OCI-M1 (cell line): ENCODE measurements at regions not wholly inside any gene's neighbourhood (a gene's known extent, or its start where the extent isn't known, plus 50 kb on each side); places are given as distances from the start of the nearest gene placed in this dataset.

Experiments used
- DNase-seq: peaks from one replicate; lab custom pipeline; 2025; lab: John Stamatoyannopoulos, UW

DNA sequence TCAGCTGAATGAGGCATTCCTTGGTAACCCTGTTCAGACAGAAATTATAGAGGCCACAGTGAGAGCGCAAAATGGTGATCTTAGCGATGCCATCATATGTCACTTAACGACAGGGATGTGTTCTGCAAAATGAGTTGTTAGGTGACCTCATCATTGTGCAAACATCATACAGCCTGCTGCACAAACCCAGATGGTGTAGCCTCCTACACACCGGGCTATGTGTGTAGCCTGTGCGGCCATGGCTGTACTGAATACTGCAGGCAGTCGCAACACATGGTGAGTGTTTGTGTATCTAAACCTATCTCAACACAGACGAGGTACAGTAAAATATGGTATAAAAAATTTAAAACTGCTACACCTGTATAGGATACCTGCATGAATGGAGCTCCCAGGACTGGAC is 234.1 kb upstream of the PMEPA1 start:
- no peak for DNase-seq

DNA sequence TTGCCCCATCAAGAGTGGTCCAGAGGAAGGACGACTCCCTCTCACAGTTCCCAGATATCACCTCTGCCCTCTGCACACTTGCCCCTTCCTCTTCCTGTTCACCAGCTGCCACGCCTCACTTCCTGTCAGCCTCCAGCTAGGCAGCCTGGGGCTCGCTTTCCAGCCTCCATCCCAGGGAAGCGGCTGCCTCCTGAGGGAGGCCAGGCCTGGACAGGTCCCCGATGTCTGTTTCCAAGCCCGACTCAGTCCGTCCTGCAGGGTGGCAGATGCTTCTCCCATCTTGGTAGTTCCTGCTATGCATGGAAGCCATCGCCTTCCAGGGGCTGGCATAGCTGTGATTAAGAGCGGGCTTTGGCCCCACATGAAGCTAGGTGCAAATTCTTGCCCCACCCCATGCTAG is 233.5 kb upstream of the PMEPA1 start:
- DNase-seq, result no peak

DNA sequence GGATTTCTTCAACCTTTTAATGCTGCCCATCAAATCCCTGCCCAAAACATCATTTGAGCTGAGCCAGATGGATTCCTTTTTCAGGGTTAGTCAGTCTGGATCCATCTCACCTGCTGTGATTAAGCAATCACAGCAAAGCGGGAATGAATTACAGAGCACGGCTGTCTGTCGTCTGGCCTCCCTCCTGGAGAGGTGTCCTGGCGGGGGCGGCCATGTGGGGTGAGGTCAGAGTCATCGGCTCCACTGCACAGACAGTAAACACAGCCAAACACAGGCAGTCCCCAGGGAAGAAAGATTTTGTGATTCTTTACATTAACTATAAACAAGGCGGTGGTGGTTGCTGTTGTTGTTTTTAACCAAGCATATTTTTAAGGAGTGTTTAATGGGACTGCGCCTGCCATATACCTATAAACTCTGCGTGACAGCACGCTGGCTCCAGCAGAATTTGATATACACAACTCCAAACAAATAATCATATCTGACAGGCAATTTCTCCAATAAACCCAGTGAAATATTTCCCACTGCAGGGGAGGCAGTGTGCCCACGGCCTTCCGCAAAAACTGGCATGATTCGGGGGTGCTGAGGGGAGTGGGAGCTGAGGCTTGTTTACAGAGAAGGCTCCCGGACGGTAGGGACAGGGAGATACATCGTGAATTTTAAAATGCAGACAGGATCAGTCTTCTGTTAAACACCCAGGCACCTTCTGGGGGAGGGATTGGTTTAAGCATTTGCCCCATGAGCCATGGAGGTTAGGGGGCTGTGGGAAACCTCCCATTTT is 232.0 kb upstream of the PMEPA1 start:
- no peak for DNase-seq

DNA sequence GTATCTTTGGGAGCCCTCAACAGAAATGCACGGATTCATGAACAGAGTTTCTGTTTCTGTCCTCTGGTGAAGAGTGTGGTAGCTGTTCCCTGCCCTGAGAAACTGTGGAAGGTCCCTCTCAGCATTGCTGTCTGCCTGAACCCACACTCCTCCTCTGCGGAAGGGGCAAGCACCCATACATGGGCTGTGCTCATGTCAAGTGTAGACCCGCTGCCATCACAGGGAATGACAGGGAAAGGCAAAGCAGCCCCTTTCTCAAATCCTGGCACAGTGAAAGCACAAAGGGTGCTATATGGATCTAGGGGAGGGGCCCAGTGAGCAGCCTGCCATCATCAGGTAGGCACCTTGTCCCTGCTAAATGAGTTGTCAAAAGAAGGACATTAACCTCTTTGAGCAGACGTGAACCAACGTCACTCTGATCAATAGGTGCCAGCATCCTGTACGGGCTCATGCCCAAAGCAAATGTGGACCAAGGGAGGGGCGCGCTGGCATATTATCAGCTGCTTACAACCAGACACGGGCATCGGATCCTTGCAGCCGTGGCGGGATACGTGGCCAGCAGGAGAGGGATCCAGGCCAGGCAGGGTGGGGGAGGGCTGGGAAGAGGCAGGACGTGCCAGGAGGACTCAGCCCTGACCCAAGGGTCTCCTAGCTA is 231.2 kb upstream of the PMEPA1 start:
- no peak for DNase-seq

DNA sequence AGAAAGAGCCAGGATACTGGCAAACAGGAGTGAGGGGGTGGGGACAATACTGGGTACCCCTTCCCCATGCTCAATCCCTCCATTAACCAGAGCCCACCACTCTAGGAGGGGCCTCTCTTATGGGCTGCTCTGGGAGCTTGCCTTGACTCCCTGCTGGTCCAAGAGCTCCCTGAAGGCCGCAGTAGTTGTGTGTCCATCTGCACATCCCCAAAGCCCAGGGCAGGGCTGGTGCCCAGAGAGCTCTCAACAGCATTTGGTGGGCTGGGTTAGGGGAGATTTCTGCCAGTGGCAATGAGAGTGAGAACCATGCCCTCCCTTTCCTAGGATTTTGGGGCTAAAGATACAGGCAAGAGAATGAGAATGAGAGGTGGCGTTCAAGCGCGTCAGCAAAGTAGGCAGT is 230.6 kb upstream of the PMEPA1 start:
- no peak for DNase-seq

DNA sequence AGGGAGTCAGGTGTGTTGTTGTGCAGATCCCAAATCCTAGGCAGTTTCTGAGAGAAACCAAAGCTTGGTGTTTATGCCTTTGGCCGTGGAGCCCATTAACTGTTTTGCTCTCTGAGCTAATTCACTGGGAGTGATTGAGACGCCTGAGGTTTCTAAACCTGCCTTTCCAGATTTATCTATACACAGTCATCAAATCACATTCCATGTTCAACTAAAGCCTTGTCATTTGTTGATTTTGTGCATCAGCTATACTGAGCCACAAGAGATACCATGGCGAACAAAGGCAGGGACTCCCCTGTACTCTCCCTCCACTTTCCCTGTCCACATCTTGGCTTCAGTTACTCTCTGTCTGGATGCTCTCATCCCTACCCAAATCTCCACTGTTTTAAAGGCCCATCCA is 229.7 kb upstream of the PMEPA1 start:
- no peak for DNase-seq

DNA sequence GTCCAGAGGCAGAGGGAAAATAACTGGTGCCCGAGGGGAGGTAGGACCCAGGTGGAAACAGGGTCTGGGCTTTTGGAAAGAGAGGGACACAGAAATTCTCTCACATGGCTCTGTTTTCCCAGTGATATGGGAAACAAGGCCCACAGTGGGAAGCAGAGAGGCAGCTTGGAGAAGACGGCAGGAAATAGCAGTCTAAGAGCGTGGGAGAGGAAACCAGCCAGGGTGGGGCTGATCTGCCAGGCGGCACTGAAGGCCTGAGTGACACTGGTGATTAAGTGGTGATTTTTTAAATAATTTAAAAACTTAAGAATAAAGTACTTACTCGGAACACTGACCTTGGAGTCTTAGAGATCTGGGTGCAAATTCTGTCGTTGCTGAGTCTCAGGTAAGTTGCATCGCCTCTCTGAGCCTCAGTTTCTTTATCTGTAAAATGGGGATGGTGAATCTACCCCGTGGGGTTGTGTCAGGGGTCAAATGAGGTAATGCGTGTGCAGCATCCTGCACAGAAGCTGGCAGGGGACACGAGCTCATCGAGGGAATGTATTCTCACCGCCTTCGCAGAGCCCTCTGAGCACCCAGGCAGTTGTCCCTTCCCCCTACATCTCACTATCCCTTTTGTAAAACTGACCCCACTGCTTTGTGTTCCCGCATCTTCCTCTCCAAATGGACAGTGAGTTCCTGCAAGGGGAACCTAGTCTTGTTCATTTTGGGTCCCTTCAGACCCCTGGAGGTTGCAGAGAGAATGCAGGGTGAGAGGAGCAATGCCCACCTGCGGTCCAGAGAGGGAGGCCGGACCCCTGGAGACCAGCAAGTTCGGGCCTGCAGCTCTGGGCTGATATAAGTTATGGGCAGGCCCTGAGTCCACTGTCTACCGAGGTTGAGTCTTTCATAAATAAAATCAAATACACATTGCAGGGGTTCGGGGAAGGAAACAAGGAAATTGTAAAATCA is 228.6 kb upstream of the PMEPA1 start:
- no peak for DNase-seq

DNA sequence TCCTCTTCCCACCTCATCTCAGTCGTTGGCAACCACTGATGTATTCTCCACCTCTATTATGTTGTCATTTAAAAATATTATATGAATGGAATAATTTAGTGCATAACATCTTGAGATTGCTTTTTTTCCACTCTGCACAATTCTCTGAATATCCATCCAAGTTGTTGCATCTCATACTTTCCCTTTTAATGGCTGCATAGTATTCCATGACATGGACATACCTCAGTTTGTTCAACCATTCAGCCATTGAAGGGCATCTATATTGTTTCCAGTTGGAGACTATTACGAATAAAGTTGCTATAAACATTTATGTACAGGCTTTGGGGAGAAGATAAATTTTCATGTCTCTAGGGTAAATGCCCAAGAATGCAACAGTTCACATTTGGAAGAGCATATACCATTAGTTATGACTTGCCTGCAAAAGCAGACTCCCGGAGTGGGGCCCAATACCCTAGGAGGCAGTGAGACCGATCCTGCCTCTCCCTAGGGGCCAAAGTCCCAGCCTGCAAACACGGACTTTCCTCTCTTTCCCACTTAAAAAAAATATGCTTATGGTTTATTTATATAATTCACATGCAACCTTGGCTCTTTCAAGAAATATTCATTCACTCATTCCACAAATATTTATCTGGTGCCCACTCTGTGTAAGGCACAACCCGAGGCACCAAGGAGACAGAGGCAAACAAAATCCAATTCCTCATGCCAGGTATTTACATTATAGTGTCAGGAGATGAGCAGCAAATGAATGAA is 227.0 kb upstream of the PMEPA1 start:
- no peak for DNase-seq

DNA sequence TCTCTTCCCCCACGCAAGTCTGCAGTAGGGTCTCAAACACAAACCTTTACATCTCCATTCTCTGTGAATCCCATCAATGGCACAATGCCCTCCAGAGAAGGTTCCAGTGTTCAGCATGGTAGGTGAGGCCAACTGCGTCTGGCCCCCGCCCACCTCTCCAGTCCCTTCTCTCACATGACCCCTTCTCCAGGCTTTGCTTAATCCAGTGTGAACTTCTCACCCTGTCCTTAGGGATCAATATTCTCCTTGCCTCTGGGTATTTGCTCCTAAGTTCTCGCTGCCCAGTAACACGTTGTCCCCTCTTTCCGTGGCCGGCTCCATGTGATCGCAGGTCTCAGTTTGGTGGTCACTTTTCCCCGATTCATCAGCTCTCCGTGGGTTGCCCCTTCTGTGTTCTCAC is 225.1 kb upstream of the PMEPA1 start:
- no peak for DNase-seq

DNA sequence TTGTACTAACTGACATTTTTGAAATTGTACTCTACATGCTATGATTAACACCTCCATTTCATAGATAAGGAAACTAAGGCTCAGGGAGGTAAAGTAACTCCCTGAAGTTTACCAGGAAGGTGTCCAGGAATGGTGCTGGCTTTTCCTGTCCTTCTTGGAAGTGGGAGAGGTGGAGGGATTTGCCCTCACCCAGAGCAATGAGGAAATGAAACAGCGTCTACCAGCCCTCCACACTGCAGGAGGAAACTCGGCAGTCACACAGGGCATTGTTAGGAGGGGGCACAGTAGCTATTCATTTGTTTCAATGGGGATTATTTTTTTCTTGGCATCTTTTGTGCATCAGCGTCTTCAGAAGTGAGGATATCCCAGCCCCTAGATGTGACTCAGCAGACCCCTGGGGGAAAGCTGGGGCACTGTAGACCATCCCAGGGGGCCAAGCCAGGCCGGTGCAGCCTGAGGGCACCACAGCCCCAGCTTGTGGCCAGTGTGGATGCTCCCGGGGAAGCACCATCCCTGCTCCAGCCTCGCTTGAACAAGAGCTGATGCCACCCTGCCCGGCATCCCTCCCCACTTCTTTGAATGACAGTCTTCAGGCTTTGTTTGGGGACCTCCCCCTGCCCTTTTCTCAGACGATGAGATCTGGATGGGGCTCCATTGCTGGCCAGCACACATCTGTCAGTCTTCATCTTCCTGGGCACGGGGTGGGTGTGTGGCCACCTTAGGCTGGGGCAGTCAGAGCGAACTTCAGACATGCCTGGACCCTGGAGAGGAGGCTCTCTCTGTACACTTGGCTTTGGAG is 224.4 kb upstream of the PMEPA1 start:
- DNase-seq, result no peak

DNA sequence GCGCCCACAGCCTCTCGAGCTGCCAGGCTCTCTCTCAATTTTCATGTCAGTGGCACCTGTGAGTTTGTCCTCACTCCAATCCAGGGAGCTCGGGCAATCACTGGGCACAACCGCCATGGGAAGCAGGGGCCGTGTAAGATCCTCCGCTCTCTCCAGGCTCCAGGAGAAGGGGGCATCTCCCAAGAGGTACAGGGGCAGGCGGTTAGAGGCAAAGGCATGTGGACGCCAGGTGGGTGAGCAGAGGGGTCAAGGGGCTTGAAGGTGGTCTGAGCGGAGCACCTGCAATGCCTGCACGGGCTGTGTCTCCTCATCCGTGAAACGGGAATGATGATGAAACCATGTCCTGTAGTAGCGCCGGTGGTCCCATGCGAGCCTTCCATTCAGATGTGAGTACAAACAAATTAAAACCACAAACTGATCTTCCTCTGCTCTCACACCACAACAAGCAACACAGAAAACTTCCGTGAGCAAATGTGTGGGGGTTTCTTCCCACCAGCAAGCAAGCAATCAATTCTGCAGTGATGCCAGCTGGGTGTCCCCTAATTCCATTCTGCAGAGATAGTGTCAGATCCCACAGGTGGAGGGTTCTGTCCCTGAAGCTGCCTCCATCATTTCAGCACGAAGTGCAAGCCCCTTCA is 222.5 kb upstream of the PMEPA1 start:
- DNase-seq, result no peak

DNA sequence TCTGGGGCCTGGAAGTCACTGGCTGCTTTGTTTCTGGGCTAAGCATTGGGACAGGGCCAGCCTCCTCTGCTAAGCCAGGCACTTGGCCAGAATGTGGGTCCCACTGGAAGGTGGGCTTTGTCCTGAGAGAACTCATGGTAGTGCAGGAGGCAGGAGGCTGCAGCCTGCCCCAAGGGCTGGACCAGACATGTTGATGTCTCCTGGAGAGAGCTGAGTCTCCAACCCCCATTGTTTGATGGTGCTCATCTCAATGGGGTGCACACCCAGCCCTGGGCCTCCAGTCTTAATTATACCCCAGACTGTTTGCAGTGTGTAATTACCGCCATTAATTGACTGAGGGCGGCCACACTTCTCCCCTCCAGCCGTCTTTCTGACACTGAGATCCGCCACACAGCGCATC is 220.5 kb upstream of the PMEPA1 start:
- no peak for DNase-seq

DNA sequence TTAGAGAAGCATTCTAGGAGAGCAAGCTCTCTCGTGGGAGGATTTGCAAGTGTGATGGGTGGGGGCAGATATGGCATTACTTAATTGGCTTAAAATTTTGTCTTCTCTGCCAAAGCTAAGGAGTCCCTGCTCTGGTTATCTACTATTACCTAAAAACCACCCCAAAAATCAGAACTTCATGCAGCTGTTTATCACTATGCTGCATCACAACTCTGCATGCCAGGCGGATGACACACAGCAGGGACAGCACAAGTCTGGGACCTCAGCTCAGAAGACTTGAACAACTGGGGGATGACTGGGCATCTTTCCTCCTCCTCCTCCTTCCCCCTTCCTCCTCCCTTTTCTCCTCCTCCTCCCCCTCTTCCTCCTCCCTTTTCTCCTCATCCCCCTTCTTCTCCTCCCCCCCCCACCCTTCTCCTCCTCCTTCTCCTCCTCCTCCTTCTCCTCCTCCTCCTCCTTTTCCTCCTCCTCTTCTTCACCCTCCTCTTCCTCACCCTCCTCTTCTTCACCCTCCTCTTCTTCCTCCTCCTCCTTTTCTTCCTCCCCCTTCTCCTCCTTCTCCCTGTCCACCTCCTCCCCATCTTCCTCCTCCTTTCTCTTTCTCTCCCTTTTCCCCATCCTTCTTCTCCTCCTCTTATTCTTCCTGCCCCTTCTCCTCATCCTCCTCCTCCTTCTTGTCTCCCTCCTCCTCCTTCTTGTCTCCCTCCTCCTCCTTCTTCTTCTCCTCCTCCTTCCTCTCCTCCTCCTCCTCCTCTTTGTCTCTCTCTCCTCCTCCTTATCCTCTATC is 218.6 kb upstream of the PMEPA1 start:
- no peak for DNase-seq

DNA sequence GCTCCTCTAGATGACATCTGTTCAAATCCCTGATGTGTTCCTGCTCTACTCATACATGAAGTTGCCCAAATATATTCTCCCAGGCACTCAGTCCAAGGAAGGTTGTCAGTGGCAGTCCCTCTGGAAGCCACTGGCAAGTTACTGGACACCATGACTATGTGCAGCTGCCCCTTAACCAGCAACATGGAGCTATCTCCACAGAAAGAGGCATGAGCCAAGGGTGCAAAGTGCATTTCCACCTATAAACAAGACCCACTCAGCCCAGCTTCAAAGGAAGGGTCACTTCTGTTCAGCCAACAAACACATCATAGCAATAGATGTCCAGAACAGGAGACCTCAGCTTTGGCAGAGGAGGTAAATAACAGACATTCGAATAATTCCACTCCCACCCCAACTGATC is 217.6 kb upstream of the PMEPA1 start:
- no peak for DNase-seq

DNA sequence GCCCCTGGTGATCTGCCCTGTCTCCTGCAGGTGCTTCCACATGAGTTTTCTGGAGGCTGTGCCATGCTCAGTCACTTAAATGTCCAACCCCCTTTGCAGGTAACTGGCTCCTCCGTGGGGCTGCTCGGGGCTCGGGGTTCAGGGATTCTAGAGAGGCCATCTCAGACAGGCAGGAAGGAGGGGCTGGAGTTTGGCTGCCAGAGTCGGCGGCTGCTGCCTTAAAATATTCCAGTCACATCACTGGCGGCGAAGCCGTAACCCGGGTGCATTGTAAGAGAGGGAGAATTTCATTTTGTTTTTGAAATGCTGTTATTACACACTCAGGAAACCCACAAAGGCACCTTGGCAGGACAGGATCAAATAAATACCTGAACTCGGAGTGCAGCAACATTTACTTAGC is 212.9 kb upstream of the PMEPA1 start:
- DNase-seq, result no peak

DNA sequence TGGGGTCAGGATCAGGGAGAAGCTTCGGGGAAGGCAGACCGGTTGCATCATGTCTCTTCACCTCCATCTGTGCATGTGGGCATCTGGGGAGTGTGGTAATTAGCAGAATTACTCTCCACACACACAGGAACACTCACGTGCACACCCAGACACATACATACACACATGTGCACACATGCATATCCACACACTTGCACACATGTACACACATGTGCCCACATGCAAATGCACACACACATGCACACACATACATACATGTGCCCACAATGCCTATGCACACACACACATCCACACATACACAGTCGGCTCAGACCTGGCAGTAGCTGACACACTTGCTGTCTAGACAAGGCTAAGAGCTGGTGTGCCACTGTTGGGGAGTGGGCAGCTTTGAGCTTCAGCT is 212.3 kb upstream of the PMEPA1 start:
- DNase-seq, result no peak

DNA sequence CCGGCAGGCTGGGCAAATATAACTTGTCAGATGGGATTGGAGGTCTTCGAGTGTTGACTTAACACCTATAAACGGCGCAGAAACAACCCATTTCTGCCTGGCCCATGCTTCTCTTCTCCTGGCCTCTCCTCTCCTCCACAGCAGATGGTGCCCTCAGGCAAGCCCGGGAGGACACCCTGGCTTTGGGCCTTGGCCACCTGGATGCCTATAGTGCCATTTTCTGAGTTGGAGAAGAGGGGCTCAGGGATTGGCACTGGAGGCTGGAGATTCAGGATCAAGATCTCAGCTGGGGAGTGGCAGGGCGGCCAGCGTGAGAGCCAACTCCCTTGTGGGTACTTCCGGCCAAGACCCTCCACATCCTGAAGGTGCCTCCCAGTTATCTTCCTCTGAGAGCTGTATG is 211.9 kb upstream of the PMEPA1 start:
- no peak for DNase-seq

DNA sequence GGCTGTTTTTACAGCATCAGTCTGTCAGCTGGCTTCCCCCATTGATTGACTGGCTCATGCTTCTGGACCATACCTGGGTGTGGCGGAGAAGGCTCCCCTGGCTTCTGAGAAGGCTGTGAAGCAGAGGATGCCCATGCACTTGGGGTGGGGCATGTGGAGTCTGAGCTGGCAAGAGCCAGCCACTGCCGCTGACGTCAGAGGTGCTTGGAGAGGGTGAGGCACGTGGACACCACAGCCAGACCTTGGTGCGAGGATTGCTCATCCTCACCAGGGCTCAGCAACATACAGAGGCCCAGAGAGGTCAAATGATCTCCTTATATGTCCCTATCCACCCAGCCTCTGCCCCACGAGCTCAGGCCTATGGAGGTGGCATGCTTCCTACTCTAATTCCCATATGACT is 211.2 kb upstream of the PMEPA1 start:
- no peak for DNase-seq

DNA sequence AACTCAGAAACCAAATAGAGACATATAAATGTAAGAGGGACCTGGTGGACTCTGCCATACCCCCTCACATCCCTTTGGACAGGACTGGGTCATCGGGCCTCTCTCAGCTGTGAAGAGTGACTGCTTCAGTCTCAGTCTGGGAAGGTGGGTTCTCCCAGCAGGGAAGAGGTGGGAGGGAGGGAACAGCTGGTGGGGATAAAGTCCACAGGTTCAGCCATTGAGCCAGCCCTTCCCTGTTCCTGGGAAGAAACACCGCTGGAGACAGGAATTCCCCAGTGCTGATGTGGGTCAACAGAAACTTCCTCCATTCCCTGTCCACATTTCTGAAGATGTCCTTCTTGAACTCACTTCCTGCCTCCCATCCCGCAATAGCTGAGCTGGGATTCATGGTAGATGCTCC is 209.2 kb upstream of the PMEPA1 start:
- DNase-seq, result no peak

DNA sequence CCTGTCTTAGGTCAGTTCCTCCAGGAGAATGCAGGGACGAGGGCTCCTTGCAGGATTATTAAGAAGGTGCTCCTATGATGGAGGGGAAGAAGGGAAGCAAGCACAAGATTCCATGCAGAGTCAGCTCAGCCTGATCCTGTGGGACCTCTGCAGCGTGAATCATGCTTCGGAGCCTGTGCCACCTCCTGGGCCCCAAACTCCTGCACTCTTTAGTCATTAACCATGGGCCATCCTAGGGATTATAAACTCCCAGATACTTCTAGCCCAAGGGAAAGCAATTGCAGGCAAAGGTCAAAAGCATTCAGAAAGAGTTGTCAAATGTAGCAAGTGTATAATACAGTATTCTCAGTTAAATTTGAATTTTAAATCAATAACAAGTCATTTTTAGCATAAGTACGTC is 208.7 kb upstream of the PMEPA1 start:
- DNase-seq, result no peak
